Mucosa of descending colon (tissue), 3 donors: ENCODE measurements at regions not wholly inside any gene's neighbourhood (a gene's known extent, or its start where the extent isn't known, plus 50 kb on each side); places are given as distances from the start of the nearest gene placed in this dataset.
"Not testable (repeated sequence)": the region's sequence is repeated elsewhere in the genome, so short reads cannot be mapped to it uniquely, and the experiment has no call there.

ENCODE experiments used
- ATAC-seq: fragments of 200-7000 bp; cut with Tn5 transposase; one replicate; pipeline ENCODE4 v1.9.1; 2020; ENCODE audit warnings: mild to moderate bottlenecking, moderate library complexity
- DNase-seq, 3 donors: peaks; one replicate each; pipeline ENCODE4 v3.0.0-alpha.2; 2020
- H3K36me3 ChIP-seq: fragments of 200-600 bp; one replicate; pipeline ENCODE4 v1.8.0; 2021; ENCODE audit warnings: low read depth, mild to moderate bottlenecking
- H3K4me1 ChIP-seq: fragments of 200-600 bp; one replicate; pipeline ENCODE4 v1.8.0; 2021; ENCODE audit warnings: low read depth, mild to moderate bottlenecking
- H3K4me3 ChIP-seq: fragments of 200-600 bp; one replicate; pipeline ENCODE4 v1.8.0; 2021; ENCODE audit warnings: mild to moderate bottlenecking
- H3K9me3 ChIP-seq: fragments of 200-600 bp; one replicate; pipeline ENCODE4 v1.8.0; 2021; ENCODE audit warnings: mild to moderate bottlenecking
- CTCF ChIP-seq: fragments of 200-600 bp; IDR thresholded peaks from one replicate; pipeline ENCODE4 v1.8.0; 2022; ENCODE audit warnings: antibody characterized with exemption, mild to moderate bottlenecking
- intact Hi-C, 2 donors: fragments of 100-400 bp; cut with DNase I in 1 of 2; cut with micrococcal nuclease in 1 of 2; formaldehyde crosslinking; loops; one replicate each; pipeline versions ENCODE4 v1.11.0 to v1.11.1; 2022; cut with DNase I, micrococcal nuclease
- donor health status: DM: no; HTN: no; CAD: no; lungs with moderate emphysema.
- donor health status: DM: no; HTN: no; CAD: no.
- donor health status: DM: no; HTN: yes; CAD: no.

GRCh38 chr10:120039826-120040225 lies 147.3 kb downstream of the SEC23IP start:
- intact Hi-C loops = no loop called here
- no peak for TF ChIP-seq CTCF
- no peaks in the 10 kb centered on the region for H3K36me3 ChIP-seq
- ATAC-seq (no peak), DNase-seq (no peak)
- H3K4me3 ChIP-seq = no peak overlapping the region
- H3K9me3 ChIP-seq = no peaks in the 10 kb centered on the region
- no peaks in the 10 kb centered on the region for H3K4me1 ChIP-seq

- intact Hi-C loops = no loop called here
- no peak for TF ChIP-seq CTCF
- ATAC-seq = no peak
Observed at GRCh38 chr10:120041807-120042559, 149.5 kb downstream of the SEC23IP start.

GRCh38 chr10:120042705-120043104 lies 150.2 kb downstream of the SEC23IP start:
- ATAC-seq (no peak), DNase-seq (no peak)
- intact Hi-C loops = no loop called here
- no peak overlapping the region for H3K4me3 ChIP-seq
- no peaks in the 10 kb centered on the region for H3K9me3 ChIP-seq
- H3K4me1 ChIP-seq = no peaks in the 10 kb centered on the region
- no peaks in the 10 kb centered on the region for H3K36me3 ChIP-seq
- no peak for TF ChIP-seq CTCF

More at GRCh38 chr10:120041807-120042559, 149.5 kb downstream of the SEC23IP start:
- H3K4me3 ChIP-seq = no peak overlapping the region
- H3K4me1 ChIP-seq = no peaks in the 10 kb centered on the region
- no peaks in the 10 kb centered on the region for H3K36me3 ChIP-seq
- no peaks in the 10 kb centered on the region for H3K9me3 ChIP-seq
- DNase-seq = no peak

GRCh38 chr10:120047373-120047772 lies 154.8 kb downstream of the SEC23IP start:
- H3K36me3 ChIP-seq, H3K9me3 ChIP-seq, intact Hi-C loops, H3K4me3 ChIP-seq, H3K4me1 ChIP-seq, DNase-seq, ATAC-seq: not testable (repeated sequence)

GRCh38 chr10:120047926-120048325 lies 155.4 kb downstream of the SEC23IP start:
- TF ChIP-seq CTCF = no peak
- H3K4me3 ChIP-seq = no peak overlapping the region
- H3K9me3 ChIP-seq = no peaks in the 10 kb centered on the region
- DNase-seq (no peak), ATAC-seq (no peak)
- H3K4me1 ChIP-seq = peaks cover 5% of the 10 kb centered on the region
- intact Hi-C loops = no loop called here
- no peaks in the 10 kb centered on the region for H3K36me3 ChIP-seq

GRCh38 chr10:120048391-120048790 lies 155.9 kb downstream of the SEC23IP start:
- ATAC-seq (no peak), DNase-seq (no peak)
- intact Hi-C loops = no loop called here
- H3K4me1 ChIP-seq = peaks cover 5% of the 10 kb centered on the region
- no peak for TF ChIP-seq CTCF
- no peaks in the 10 kb centered on the region for H3K9me3 ChIP-seq
- H3K4me3 ChIP-seq = no peak overlapping the region
- no peaks in the 10 kb centered on the region for H3K36me3 ChIP-seq
